ENCODE measurements at regions not wholly inside any gene's neighbourhood (a gene's known extent, or its start where the extent isn't known, plus 50 kb on each side); places are given as distances from the start of the nearest gene placed in this dataset.

DNA sequence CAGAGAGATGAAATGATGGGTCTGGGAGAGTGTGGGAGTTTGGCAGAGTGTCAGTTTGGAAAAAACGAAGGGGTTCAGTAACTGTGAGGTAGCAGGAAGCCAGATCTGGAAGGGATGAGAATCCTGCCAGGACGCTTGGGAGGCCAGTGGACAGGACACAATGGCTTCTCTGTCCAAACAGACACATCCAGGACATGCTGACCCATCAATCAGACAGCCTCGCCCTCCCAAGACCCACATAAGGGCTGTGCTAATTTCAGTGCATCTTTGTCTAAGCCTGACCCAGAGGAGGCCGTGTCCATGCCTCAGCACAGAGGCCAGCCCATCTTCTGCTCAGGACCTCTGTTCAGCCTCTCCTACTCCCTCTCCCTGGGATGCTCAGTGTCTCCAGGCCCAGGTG, 576.5 kb upstream of the B3GAT1 start:
- Histone ChIP-seq H3K79me1 (ENCODE audit: insufficient read depth, low read depth, low read length, poor library complexity, severe bottlenecking) (no peaks in the 10 kb centered on the region), H4K5ac (ENCODE audit: insufficient read length, low read depth, low read length) (no peak overlapping the region), H3K14ac (ENCODE audit: insufficient read depth, low read length) (no peak overlapping the region), H2BK5ac (ENCODE audit: insufficient read length, low read length) (no peak overlapping the region), H3K27ac (ENCODE audit: insufficient read length, low read depth, low read length) (no peak overlapping the region), H2BK120ac (ENCODE audit: low read depth, low read length, poor library complexity, severe bottlenecking) (no peak overlapping the region), H2BK20ac (ENCODE audit: low read depth, low read length, poor library complexity, severe bottlenecking) (no peak overlapping the region), H2AFZ (ENCODE audit: low read length) (no peak overlapping the region), H3K79me2 (ENCODE audit: insufficient read depth, low read length) (no peaks in the 10 kb centered on the region), H4K91ac (ENCODE audit: insufficient read length, low read depth, low read length) (no peak overlapping the region), H3K23me2 (ENCODE audit: insufficient read length, low read depth, low read length, poor library complexity, severe bottlenecking) (peaks cover 4% of the 10 kb centered on the region), H3K4me2 (ENCODE audit: insufficient read depth, insufficient read length, low read length) (no peak overlapping the region), H3K23ac (ENCODE audit: insufficient read length, low read depth, low read length) (no peak overlapping the region), H3K4me1 (ENCODE audit: insufficient read depth, low read length) (peaks cover 11% of the 10 kb centered on the region; the same call in 1 of the 2 replicates), H3K56ac (ENCODE audit: insufficient read length, low read depth, low read length) (no peak overlapping the region), H3K4ac (ENCODE audit: low read depth, low read length) (no peak overlapping the region), H2BK15ac (ENCODE audit: low read depth, low read length) (no peak overlapping the region), H3T11ph (ENCODE audit: low read length) (no peak overlapping the region), H4K8ac (replicated peaks; ENCODE audit: insufficient read length, low read depth, low read length) (no peak overlapping the region), H3K9ac (ENCODE audit: extremely low read depth, insufficient read length, low read length) (no peak overlapping the region), H2AK5ac (ENCODE audit: insufficient read length, low read length) (no peak overlapping the region), H3K18ac (ENCODE audit: insufficient read length, low read depth, low read length) (no peak overlapping the region), H2BK12ac (ENCODE audit: insufficient read length, low read depth, low read length) (no peak overlapping the region), H3K27me3 (ENCODE audit: insufficient read depth, low read length) (no peaks in the 10 kb centered on the region), H4K20me1 (ENCODE audit: control insufficient read depth, insufficient read depth, insufficient read length) (no peaks in the 10 kb centered on the region), H3K9me3 (ENCODE audit: control insufficient read depth, low read depth, low read length) (no peaks in the 10 kb centered on the region)
- H3K4me3 Mint-ChIP-seq, result no peak overlapping the region
- no peaks in the 10 kb centered on the region; the same call in 1 of the 2 replicates for H3K27me3 Mint-ChIP-seq (ENCODE audit: low read depth)
- no peak for DNase-seq
- no peaks in the 10 kb centered on the region for H3K9me3 Mint-ChIP-seq
- no peaks in the 10 kb centered on the region; a peak in 2 of 7 replicates for H3K36me3 Mint-ChIP-seq (ENCODE audit: insufficient read depth in 1 of 3, low read depth in 3 of 3)
- WGBS (ENCODE audit: extremely low coverage, insufficient read length, low lambda C conversion rate), result no CpG with 5 or more reads among the region's 4 CpGs
- peaks cover 62 to 72% of the 10 kb centered on the region in 2 experiments for H3K4me1 Mint-ChIP-seq
- peak overlapping the region in 2 of 3 experiments; percentile 96; a peak in 5 of 7 replicates for H3K27ac Mint-ChIP-seq
- TF ChIP-seq, protein P1, sequence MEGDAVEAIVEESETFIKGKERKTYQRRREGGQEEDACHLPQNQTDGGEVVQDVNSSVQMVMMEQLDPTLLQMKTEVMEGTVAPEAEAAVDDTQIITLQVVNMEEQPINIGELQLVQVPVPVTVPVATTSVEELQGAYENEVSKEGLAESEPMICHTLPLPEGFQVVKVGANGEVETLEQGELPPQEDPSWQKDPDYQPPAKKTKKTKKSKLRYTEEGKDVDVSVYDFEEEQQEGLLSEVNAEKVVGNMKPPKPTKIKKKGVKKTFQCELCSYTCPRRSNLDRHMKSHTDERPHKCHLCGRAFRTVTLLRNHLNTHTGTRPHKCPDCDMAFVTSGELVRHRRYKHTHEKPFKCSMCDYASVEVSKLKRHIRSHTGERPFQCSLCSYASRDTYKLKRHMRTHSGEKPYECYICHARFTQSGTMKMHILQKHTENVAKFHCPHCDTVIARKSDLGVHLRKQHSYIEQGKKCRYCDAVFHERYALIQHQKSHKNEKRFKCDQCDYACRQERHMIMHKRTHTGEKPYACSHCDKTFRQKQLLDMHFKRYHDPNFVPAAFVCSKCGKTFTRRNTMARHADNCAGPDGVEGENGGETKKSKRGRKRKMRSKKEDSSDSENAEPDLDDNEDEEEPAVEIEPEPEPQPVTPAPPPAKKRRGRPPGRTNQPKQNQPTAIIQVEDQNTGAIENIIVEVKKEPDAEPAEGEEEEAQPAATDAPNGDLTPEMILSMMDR (conservative IDR thresholded peaks at IDR 0.05), result no peak
